NCI-H2081 (cell line): ENCODE measurements at regions not wholly inside any gene's neighbourhood (a gene's known extent, or its start where the extent isn't known, plus 50 kb on each side); places are given as distances from the start of the nearest gene placed in this dataset.
"Not testable (repeated sequence)": the region's sequence is repeated elsewhere in the genome, so short reads cannot be mapped to it uniquely, and the experiment has no call there.

Source experiments
- DNase-seq, 2 experiments: peaks; one replicate each; lab custom pipeline; 2025; lab: John Stamatoyannopoulos, UW

GRCh38 chr2:3899536-3900155, 196.3 kb downstream of the DCDC2C start:
- DNase-seq: no peak

GRCh38 chr2:3902131-3902530, 198.8 kb downstream of the DCDC2C start:
- DNase-seq: no peak

- DNase-seq: no peak
Observed at GRCh38 chr2:3904061-3904460, 200.7 kb downstream of the DCDC2C start.

GRCh38 chr2:3908498-3908897, 205.1 kb downstream of the DCDC2C start:
- not testable (repeated sequence) for DNase-seq

- no peak for DNase-seq
Observed at GRCh38 chr2:3911882-3912455, 208.6 kb downstream of the DCDC2C start.

- DNase-seq: peak in 1 of 2 experiments; percentile 20
Observed at GRCh38 chr2:3913166-3913565, 209.8 kb downstream of the DCDC2C start.

GRCh38 chr2:3914241-3914640, 210.9 kb downstream of the DCDC2C start:
- peak; percentile 52 to 83 for DNase-seq

- no peak for DNase-seq
Observed at GRCh38 chr2:3927031-3927430, 223.7 kb downstream of the DCDC2C start.

- DNase-seq: no peak
Observed at GRCh38 chr2:3929374-3929773, 226.0 kb downstream of the DCDC2C start.

GRCh38 chr2:3930246-3930645, 226.9 kb downstream of the DCDC2C start:
- no peak for DNase-seq

- no peak for DNase-seq
Observed at GRCh38 chr2:3940661-3941060, 237.3 kb downstream of the DCDC2C start.

GRCh38 chr2:3942841-3943240, 239.5 kb downstream of the DCDC2C start:
- DNase-seq: no peak

GRCh38 chr2:3944071-3944470, 240.7 kb downstream of the DCDC2C start:
- DNase-seq: no peak

- no peak for DNase-seq
Observed at GRCh38 chr2:3944841-3945240, 241.5 kb downstream of the DCDC2C start.

GRCh38 chr2:3948191-3948590, 244.8 kb downstream of the DCDC2C start:
- no peak for DNase-seq

- DNase-seq: no peak
Observed at GRCh38 chr2:3951131-3951954, 248.0 kb downstream of the DCDC2C start.

- DNase-seq: no peak
Observed at GRCh38 chr2:3952866-3953516, 249.6 kb downstream of the DCDC2C start.

- no peak for DNase-seq
Observed at GRCh38 chr2:3954261-3954660, 250.9 kb downstream of the DCDC2C start.

- DNase-seq: peak in 1 of 2 experiments; percentile 43
Observed at GRCh38 chr2:3956406-3956805, 253.0 kb downstream of the DCDC2C start.

- no peak for DNase-seq
Observed at GRCh38 chr2:3956892-3957291, 253.5 kb downstream of the DCDC2C start.

GRCh38 chr2:3958465-3958864, 255.1 kb downstream of the DCDC2C start:
- no peak for DNase-seq

- DNase-seq: no peak
Observed at GRCh38 chr2:3958969-3959368, 255.6 kb downstream of the DCDC2C start.

GRCh38 chr2:3959372-3959771, 256.0 kb downstream of the DCDC2C start:
- DNase-seq: peak; percentile 76 to 83
